Lower leg skin (tissue), 4 donors: ENCODE measurements at regions not wholly inside any gene's neighbourhood (a gene's known extent, or its start where the extent isn't known, plus 50 kb on each side); places are given as distances from the start of the nearest gene placed in this dataset.

ENCODE experiments used
- DNase-seq, 2 donors: peaks; one replicate each; pipeline ENCODE4 v3.0.0-alpha.2; 2019; ENCODE audit warnings: low spot score in 2 of 2
- H3K4me3 ChIP-seq: fragments of 200-600 bp; sonication (generic); 2 replicates; pipeline ENCODE4 v1.5.1; 2017; ENCODE audit warnings: mild to moderate bottlenecking, low read depth; ENCODE audit not compliant: poor library complexity, severe bottlenecking
- POLR2A ChIP-seq, 2 donors: fragments of 450-650 bp; IDR thresholded peaks; one replicate each; pipeline ENCODE4 v1.6.1; 2016 to 2017; ENCODE audit warnings: antibody characterized with exemption in 2 of 2, mild to moderate bottlenecking in 1 of 2, moderate library complexity in 1 of 2
- WGBS, 2 donors: methylation state at CpG; one replicate each; pipeline ENCODE4 v1.1.5; 2018; 5-methylcytosine and 5-hydroxymethylcytosine counted together
- intact Hi-C: fragments of 100-400 bp; cut with DNase I; formaldehyde crosslinking; loops from one replicate; pipeline ENCODE4 v1.15.0; 2023; ENCODE audit warnings: low total_unique reads
- TF ChIP-seq, protein P1 (sequence below), 3 donors: fragments of 450-650 bp; IDR thresholded peaks; one replicate each; pipeline ENCODE4 v1.5.1; 2016; ENCODE audit warnings: antibody characterized with exemption in 3 of 3, mild to moderate bottlenecking in 3 of 3, moderate library complexity in 2 of 3

- intact Hi-C loops = no loop called here
- no peak for DNase-seq
- H3K4me3 ChIP-seq = no peak overlapping the region
- WGBS, 2 donors = 79 to 81% methylated on average over 2 to 4 of the region's 4 CpGs
- TF ChIP-seq POLR2A (IDR thresholded peaks at IDR 0.05) = no peak
- TF ChIP-seq, protein P1, sequence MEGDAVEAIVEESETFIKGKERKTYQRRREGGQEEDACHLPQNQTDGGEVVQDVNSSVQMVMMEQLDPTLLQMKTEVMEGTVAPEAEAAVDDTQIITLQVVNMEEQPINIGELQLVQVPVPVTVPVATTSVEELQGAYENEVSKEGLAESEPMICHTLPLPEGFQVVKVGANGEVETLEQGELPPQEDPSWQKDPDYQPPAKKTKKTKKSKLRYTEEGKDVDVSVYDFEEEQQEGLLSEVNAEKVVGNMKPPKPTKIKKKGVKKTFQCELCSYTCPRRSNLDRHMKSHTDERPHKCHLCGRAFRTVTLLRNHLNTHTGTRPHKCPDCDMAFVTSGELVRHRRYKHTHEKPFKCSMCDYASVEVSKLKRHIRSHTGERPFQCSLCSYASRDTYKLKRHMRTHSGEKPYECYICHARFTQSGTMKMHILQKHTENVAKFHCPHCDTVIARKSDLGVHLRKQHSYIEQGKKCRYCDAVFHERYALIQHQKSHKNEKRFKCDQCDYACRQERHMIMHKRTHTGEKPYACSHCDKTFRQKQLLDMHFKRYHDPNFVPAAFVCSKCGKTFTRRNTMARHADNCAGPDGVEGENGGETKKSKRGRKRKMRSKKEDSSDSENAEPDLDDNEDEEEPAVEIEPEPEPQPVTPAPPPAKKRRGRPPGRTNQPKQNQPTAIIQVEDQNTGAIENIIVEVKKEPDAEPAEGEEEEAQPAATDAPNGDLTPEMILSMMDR (IDR thresholded peaks at IDR 0.05) = no peak
Observed at GRCh38 chr5:19208397-19208796, 779.6 kb downstream of the CDH18 start.

- 75 to 77% methylated on average over 1 of the region's 1 CpG for WGBS, 2 donors
- TF ChIP-seq POLR2A (IDR thresholded peaks at IDR 0.05) = no peak
- TF ChIP-seq, protein P1 (IDR thresholded peaks at IDR 0.05) = no peak
- intact Hi-C loops = no loop called here
- H3K4me3 ChIP-seq = no peak overlapping the region
- no peak for DNase-seq
Observed at GRCh38 chr5:19210886-19211285, 777.1 kb downstream of the CDH18 start.

DNA sequence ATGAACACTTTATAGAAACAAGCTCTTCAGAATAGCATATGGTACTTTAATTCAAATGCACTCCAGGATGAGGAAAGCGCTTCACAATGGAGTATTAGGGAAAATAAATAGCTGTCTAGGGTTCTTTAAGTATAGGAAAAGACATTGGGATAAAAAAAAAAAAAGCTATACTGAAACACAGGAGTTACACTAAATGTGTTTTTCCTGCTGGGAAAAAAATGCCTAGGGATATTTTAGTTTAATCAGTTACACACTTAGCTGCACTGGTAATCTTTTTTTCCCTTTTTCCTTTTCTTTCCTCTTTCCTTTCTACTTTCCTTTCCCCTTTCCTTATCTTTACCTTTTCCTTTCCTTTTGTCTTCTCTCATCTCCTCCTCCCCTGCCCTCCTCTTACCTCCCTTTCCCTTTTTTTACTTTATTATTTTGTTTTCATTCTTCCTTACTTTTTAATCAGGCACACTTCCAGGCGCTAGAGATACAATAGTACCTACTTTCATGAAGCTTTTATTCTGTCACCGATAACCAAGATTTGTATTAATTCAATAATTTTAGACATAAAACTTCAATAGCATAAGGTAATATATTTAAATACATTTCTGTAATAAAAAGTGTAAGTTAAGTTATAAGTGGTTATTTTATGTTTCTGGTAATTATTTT, 758.7 kb downstream of the CDH18 start:
- WGBS, 2 donors = 90 to 92% methylated on average over 3 of the region's 3 CpGs
- intact Hi-C loops = no loop called here
- DNase-seq = no peak
- no peak overlapping the region for H3K4me3 ChIP-seq
- TF ChIP-seq, protein P1 (IDR thresholded peaks at IDR 0.05) = no peak
- TF ChIP-seq POLR2A (IDR thresholded peaks at IDR 0.05) = no peak

- TF ChIP-seq, protein P1 (IDR thresholded peaks at IDR 0.05) = no peak
- no peak for TF ChIP-seq POLR2A (IDR thresholded peaks at IDR 0.05)
- intact Hi-C loops = no loop called here
- 84 to 94% methylated on average over 2 of the region's 2 CpGs for WGBS, 2 donors
Observed at GRCh38 chr5:19233573-19233972, 754.4 kb downstream of the CDH18 start.

GRCh38 chr5:19235101-19235584, 752.9 kb downstream of the CDH18 start:
- H3K4me3 ChIP-seq = no peak overlapping the region
- DNase-seq = no peak
- intact Hi-C loops = no loop called here
- TF ChIP-seq POLR2A (IDR thresholded peaks at IDR 0.05) = no peak
- TF ChIP-seq, protein P1 (IDR thresholded peaks at IDR 0.05) = no peak
- 74 to 87% methylated on average over 5 of the region's 5 CpGs for WGBS, 2 donors

More at GRCh38 chr5:19233573-19233972, 754.4 kb downstream of the CDH18 start:
- DNase-seq = no peak
- H3K4me3 ChIP-seq = no peak overlapping the region

DNA sequence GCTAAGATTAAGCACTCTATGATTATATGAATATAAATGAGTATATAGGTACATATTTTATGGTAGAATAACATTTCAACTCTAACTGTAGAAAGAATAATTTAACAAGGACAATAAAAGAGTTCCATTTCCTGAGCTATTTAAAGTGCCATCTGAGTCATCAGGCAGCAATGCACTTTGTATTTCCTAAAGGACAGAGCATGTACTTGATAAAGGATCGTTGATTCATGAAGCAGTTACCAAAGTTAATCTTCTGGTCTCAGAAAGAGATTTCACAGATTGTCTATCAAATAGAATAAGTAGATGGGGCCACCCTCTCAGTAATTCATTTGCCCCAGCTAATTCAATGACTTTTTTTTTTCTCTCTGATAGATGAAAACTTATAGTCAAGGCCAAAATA, 747.8 kb downstream of the CDH18 start:
- no peak for DNase-seq
- TF ChIP-seq, protein P1 (IDR thresholded peaks at IDR 0.05) = no peak
- no peak for TF ChIP-seq POLR2A (IDR thresholded peaks at IDR 0.05)
- WGBS, 2 donors = 17 to 41% methylated on average over 1 of the region's 1 CpG
- intact Hi-C loops = no loop called here
- H3K4me3 ChIP-seq = no peak overlapping the region
